ENCODE measurements at regions not wholly inside any gene's neighbourhood (a gene's known extent, or its start where the extent isn't known, plus 50 kb on each side); places are given as distances from the start of the nearest gene placed in this dataset.

- TF ChIP-seq, protein P1, sequence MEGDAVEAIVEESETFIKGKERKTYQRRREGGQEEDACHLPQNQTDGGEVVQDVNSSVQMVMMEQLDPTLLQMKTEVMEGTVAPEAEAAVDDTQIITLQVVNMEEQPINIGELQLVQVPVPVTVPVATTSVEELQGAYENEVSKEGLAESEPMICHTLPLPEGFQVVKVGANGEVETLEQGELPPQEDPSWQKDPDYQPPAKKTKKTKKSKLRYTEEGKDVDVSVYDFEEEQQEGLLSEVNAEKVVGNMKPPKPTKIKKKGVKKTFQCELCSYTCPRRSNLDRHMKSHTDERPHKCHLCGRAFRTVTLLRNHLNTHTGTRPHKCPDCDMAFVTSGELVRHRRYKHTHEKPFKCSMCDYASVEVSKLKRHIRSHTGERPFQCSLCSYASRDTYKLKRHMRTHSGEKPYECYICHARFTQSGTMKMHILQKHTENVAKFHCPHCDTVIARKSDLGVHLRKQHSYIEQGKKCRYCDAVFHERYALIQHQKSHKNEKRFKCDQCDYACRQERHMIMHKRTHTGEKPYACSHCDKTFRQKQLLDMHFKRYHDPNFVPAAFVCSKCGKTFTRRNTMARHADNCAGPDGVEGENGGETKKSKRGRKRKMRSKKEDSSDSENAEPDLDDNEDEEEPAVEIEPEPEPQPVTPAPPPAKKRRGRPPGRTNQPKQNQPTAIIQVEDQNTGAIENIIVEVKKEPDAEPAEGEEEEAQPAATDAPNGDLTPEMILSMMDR (IDR thresholded peaks at IDR 0.05) = no peak
- no peak for TF ChIP-seq POLR2A (IDR thresholded peaks at IDR 0.05)
- TF ChIP-seq EP300 (IDR thresholded peaks at IDR 0.05) = no peak
Observed at GRCh38 chr10:84924131-84924530, 595.7 kb downstream of the CCSER2 start.
